Hepatocyte (in vitro differentiated cells): ENCODE measurements at regions not wholly inside any gene's neighbourhood (a gene's known extent, or its start where the extent isn't known, plus 50 kb on each side); places are given as distances from the start of the nearest gene placed in this dataset.

ENCODE experiments used
- DNase-seq: peaks from one replicate; pipeline ENCODE4 v3.0.0-alpha.2; 2016; ENCODE audit warnings: low spot score
- H2AFZ ChIP-seq: fragments of 200-600 bp; sonication (generic); 2 replicates; pipeline ENCODE4 v1.6.0; 2016; ENCODE audit warnings: antibody characterized with exemption, mild to moderate bottlenecking
- H3K27ac ChIP-seq: fragments of 200-600 bp; sonication (generic); 2 replicates; pipeline ENCODE4 v1.5.1; 2016; ENCODE audit warnings: mild to moderate bottlenecking
- H3K27me3 ChIP-seq: fragments of 200-600 bp; sonication (generic); 2 replicates; pipeline ENCODE4 v1.6.1; 2016
- H3K36me3 ChIP-seq: fragments of 200-600 bp; sonication (generic); replicated peaks from 2 replicates; pipeline ENCODE4 v1.5.1; 2016; ENCODE audit warnings: low read depth; ENCODE audit not compliant: insufficient read depth
- H3K4me1 ChIP-seq: fragments of 200-600 bp; sonication (generic); 2 replicates; pipeline ENCODE4 v1.5.1; 2016; ENCODE audit warnings: mild to moderate bottlenecking, moderate library complexity; ENCODE audit not compliant: insufficient read depth
- H3K4me2 ChIP-seq: fragments of 200-600 bp; sonication (generic); 2 replicates; pipeline ENCODE4 v1.6.0; 2016
- H3K4me3 ChIP-seq: fragments of 200-600 bp; sonication (generic); 2 replicates; pipeline ENCODE4 v1.5.1; 2016; ENCODE audit warnings: mild to moderate bottlenecking
- H3K79me2 ChIP-seq: fragments of 200-600 bp; sonication (generic); 2 replicates; pipeline ENCODE4 v1.6.0; 2017; ENCODE audit warnings: mild to moderate bottlenecking
- H3K9me2 ChIP-seq: fragments of 200-600 bp; sonication (generic); replicated peaks from 2 replicates; pipeline ENCODE4 v1.6.0; 2017; ENCODE audit warnings: mild to moderate bottlenecking; ENCODE audit not compliant: insufficient read depth
- H3K9me3 ChIP-seq: fragments of 200-600 bp; sonication (generic); 2 replicates; pipeline ENCODE4 v1.5.1; 2016; ENCODE audit warnings: low read depth, mild to moderate bottlenecking
- H4K20me1 ChIP-seq: fragments of 200-600 bp; sonication (generic); 2 replicates; pipeline ENCODE4 v1.6.0; 2016; ENCODE audit warnings: mild to moderate bottlenecking; ENCODE audit not compliant: insufficient read depth, poor library complexity, severe bottlenecking
- EZH2 ChIP-seq: fragments of 200-600 bp; sonication (generic); IDR thresholded peaks from 2 replicates; pipeline ENCODE4 v1.6.1; 2016; ENCODE audit warnings: antibody characterized with exemption, mild to moderate bottlenecking, borderline replicate concordance
- EZH2phosphoT487 ChIP-seq: fragments of 200-600 bp; sonication (generic); IDR thresholded peaks from one replicate; pipeline ENCODE4 v1.6.1; 2018; ENCODE audit warnings: antibody characterized with exemption, mild to moderate bottlenecking, low read depth, moderate library complexity; ENCODE audit not compliant: unreplicated experiment, severe bottlenecking
- WGBS: methylation state at CpG from one replicate; pipeline ENCODE4 v1.1.6; 2016; ENCODE audit warnings: low lambda C conversion rate; ENCODE audit errors: missing lambda C conversion rate; 5-methylcytosine and 5-hydroxymethylcytosine counted together
- TF ChIP-seq, protein P1 (sequence below): fragments of 200-600 bp; sonication (generic); IDR thresholded peaks from 2 replicates; pipeline ENCODE4 v1.5.1; 2016; ENCODE audit warnings: antibody characterized with exemption, mild to moderate bottlenecking; ENCODE audit not compliant: poor library complexity

DNA sequence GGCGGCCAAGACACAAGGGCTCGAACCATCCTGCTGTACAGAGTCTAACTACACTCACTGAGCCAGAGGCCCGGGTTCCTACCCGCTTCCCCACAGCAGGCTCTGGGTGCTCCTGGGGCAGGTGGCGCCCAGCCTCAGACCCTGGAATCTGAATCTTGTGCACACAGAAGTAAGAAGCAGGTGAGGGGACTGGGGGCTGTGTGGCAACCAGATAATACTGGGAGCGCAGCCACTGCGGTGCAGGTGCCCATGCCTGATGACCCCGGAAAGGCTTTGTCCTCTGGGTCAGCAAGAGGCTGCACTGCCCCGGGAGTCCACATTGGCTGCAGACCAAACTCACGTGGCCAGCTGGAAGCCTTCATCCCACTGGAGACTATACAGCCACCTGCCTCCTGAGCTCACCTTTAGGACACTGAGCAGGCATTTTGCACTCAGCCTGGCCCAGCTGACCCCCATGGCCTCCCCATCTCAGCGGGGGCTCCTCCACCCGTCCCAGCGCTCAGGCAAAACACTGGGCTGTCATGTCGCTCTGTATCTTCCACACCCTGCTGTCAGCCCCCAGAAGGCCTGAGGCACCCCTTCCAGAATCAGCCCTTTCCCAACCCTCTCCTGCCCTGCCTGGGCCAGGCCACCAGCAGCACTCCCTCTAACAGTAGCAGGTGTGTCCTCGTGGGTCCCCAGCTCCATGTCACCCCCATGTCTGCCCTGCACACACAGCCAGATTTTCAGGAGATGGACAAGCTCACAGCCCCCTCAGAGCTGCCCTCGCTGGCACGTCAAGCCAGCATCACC is 101.0 kb upstream of the IQSEC1 start:
- H3K9me3 ChIP-seq, result no peaks in the 10 kb centered on the region
- H3K4me2 ChIP-seq, result no peak overlapping the region
- WGBS, result 92% methylated on average over 16 of the region's 17 CpGs

DNA sequence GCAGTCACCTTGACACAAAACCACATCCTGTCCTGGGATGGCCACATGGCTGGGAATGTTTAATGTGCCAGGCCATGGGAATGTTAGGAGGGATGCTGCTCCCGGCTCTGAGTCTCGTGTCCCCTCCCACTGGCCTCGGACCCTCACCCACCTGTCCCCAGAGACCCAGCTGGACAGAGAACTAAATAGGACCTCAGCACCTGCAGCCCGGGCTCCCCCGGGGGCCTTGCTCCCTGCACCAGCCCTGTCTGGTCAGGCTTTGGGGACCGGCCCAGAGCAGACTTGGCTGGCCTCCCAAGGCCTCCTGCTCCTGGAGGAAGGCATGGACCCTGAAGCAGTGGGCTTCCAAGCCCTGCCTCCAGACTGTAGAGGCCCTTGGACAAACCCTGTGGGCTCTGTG is 100.0 kb upstream of the IQSEC1 start:
- no peaks in the 10 kb centered on the region for H3K4me1 ChIP-seq
- no peaks in the 10 kb centered on the region for H3K9me3 ChIP-seq
- WGBS, result 81% methylated on average over 6 of the region's 6 CpGs
- no peaks in the 10 kb centered on the region for H4K20me1 ChIP-seq
- no peaks in the 10 kb centered on the region for H3K79me2 ChIP-seq
- no peak overlapping the region for H3K4me2 ChIP-seq
- TF ChIP-seq, protein P1, sequence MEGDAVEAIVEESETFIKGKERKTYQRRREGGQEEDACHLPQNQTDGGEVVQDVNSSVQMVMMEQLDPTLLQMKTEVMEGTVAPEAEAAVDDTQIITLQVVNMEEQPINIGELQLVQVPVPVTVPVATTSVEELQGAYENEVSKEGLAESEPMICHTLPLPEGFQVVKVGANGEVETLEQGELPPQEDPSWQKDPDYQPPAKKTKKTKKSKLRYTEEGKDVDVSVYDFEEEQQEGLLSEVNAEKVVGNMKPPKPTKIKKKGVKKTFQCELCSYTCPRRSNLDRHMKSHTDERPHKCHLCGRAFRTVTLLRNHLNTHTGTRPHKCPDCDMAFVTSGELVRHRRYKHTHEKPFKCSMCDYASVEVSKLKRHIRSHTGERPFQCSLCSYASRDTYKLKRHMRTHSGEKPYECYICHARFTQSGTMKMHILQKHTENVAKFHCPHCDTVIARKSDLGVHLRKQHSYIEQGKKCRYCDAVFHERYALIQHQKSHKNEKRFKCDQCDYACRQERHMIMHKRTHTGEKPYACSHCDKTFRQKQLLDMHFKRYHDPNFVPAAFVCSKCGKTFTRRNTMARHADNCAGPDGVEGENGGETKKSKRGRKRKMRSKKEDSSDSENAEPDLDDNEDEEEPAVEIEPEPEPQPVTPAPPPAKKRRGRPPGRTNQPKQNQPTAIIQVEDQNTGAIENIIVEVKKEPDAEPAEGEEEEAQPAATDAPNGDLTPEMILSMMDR, result no peak
- TF ChIP-seq EZH2phosphoT487, result no peak
- TF ChIP-seq EZH2, result no peak
- no peaks in the 10 kb centered on the region for H3K36me3 ChIP-seq
- no peak overlapping the region for H3K27ac ChIP-seq
- H3K4me3 ChIP-seq, result no peak overlapping the region
- H3K9me2 ChIP-seq, result no peaks in the 10 kb centered on the region
- H3K27me3 ChIP-seq, result no peaks in the 10 kb centered on the region
- no peak overlapping the region for H2AFZ ChIP-seq
- no peak for DNase-seq

More for the DNA sequence above, 101.0 kb upstream of the IQSEC1 start:
- no peaks in the 10 kb centered on the region for H3K27me3 ChIP-seq
- H3K4me1 ChIP-seq, result no peaks in the 10 kb centered on the region
- H3K27ac ChIP-seq, result no peak overlapping the region
- no peaks in the 10 kb centered on the region for H3K36me3 ChIP-seq
- no peak overlapping the region for H3K4me3 ChIP-seq
- DNase-seq, result no peak
- H4K20me1 ChIP-seq, result no peaks in the 10 kb centered on the region
- H3K9me2 ChIP-seq, result no peaks in the 10 kb centered on the region
- H2AFZ ChIP-seq, result no peak overlapping the region
- no peaks in the 10 kb centered on the region for H3K79me2 ChIP-seq
- TF ChIP-seq, protein P1, result no peak
- TF ChIP-seq EZH2phosphoT487, result no peak
- TF ChIP-seq EZH2, result no peak

DNA sequence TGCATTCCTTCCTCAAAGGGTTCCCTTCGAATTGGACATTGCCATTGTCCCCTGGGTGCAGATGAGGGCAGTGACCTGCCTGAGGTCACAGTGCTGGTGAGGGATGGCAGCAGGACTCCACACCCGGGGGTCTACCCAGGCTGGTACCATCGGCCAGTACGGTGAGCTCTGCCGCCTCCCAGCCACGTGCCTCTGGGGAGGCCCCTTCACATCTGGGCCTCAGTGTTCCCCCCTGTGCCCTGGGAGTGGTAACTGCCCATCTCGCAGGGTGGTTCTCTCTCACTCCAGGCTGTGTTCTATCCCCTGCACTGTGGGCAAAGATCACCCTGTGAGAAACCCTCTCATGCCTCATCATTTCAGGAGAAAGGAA is 99.4 kb upstream of the IQSEC1 start:
- Histone ChIP-seq H4K20me1 (no peaks in the 10 kb centered on the region), H3K4me1 (no peaks in the 10 kb centered on the region), H2AFZ (no peak overlapping the region), H3K79me2 (no peaks in the 10 kb centered on the region), H3K9me3 (no peaks in the 10 kb centered on the region), H3K36me3 (no peaks in the 10 kb centered on the region), H3K27me3 (no peaks in the 10 kb centered on the region), H3K4me2 (no peak overlapping the region), H3K9me2 (no peaks in the 10 kb centered on the region), H3K4me3 (no peak overlapping the region), H3K27ac (no peak overlapping the region)
- 88% methylated on average over 7 of the region's 7 CpGs for WGBS
- TF ChIP-seq EZH2phosphoT487, result no peak
- TF ChIP-seq EZH2, result no peak
- TF ChIP-seq, protein P1, result no peak
- no peak for DNase-seq
